ENCODE measurements at regions not wholly inside any gene's neighbourhood (a gene's known extent, or its start where the extent isn't known, plus 50 kb on each side); places are given as distances from the start of the nearest gene placed in this dataset.

DNA sequence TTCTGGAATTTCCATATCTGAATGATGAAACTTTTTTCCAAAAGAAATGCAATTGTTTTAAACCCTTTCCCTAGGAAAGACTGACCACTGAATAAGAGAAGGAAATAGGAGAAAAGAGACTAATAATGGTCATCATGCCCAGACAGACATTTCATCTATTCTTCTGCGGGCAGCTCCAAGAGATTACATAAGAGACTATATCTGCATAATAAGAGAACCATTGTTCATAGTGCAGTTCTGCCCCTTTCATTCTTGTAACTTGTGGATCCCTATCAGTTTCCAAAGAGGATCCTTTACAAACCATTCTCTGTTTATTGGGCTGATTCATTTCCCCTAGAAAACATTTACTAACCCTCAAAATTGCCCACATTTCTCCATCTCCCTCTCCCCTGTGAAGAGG lies 197.8 kb downstream of the FSCB start:
- Mint-ChIP-seq H3K4me3 (no peak overlapping the region), H3K27me3 (ENCODE audit: low read depth, poor library complexity) (no peaks in the 10 kb centered on the region)
- no peak for DNase-seq

DNA sequence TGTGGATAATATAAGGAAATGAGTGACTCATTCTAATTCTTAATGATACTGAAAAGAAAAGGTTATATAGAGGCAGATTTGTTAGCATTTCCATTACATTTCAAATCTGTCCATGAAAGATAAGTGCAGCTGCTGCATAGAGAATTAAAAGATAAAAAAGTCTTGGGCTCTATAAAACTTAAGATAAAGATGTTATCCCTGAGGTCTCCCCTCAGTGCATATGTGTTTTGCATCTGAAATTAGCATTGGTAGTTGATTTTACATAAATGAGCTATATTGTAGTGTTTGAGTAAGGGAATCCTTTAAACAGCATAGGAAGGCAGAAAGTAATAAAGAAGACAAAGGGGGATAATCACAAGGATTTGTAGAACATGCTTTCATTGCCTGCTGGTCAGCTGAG lies 206.2 kb downstream of the FSCB start:
- Mint-ChIP-seq H3K4me3 (no peak overlapping the region), H3K4me1 (peaks cover 4% of the 10 kb centered on the region), H3K36me3 (ENCODE audit: low read depth) (no peaks in the 10 kb centered on the region), H3K9me3 (peaks cover 18% of the 10 kb centered on the region), H3K27ac (no peak overlapping the region), H3K27me3 (ENCODE audit: low read depth, poor library complexity) (no peaks in the 10 kb centered on the region)
- TF ChIP-seq, protein P1, sequence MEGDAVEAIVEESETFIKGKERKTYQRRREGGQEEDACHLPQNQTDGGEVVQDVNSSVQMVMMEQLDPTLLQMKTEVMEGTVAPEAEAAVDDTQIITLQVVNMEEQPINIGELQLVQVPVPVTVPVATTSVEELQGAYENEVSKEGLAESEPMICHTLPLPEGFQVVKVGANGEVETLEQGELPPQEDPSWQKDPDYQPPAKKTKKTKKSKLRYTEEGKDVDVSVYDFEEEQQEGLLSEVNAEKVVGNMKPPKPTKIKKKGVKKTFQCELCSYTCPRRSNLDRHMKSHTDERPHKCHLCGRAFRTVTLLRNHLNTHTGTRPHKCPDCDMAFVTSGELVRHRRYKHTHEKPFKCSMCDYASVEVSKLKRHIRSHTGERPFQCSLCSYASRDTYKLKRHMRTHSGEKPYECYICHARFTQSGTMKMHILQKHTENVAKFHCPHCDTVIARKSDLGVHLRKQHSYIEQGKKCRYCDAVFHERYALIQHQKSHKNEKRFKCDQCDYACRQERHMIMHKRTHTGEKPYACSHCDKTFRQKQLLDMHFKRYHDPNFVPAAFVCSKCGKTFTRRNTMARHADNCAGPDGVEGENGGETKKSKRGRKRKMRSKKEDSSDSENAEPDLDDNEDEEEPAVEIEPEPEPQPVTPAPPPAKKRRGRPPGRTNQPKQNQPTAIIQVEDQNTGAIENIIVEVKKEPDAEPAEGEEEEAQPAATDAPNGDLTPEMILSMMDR (IDR thresholded peaks at IDR 0.05): no peak
- no peak for DNase-seq

More for the DNA sequence above, 197.8 kb downstream of the FSCB start:
- no peaks in the 10 kb centered on the region for H3K36me3 Mint-ChIP-seq (ENCODE audit: low read depth)
- H3K4me1 Mint-ChIP-seq: no peaks in the 10 kb centered on the region
- TF ChIP-seq, protein P1 (IDR thresholded peaks at IDR 0.05): no peak
- no peak overlapping the region for H3K27ac Mint-ChIP-seq
- no peaks in the 10 kb centered on the region for H3K9me3 Mint-ChIP-seq

DNA sequence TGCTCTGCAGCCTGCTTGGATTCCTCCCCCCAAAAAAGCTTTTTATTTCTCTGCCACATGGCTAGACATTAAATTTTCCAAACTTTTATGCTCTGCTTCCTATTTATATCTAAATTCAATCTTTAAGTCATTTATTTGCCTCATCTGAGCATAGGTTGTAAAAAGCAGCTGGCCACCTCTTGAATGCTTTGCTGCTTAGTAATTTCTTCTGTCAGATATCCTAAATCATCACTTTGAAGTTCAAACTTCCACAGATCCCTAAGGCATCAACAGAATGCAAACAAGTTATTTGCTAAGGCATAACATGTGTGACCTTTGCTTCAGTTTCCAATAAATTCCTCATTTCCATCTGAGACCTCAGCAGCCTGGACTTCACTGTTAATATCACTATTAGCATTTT lies 209.6 kb downstream of the FSCB start:
- TF ChIP-seq, protein P1 (IDR thresholded peaks at IDR 0.05): no peak
- DNase-seq: no peak
- no peak overlapping the region for H3K27ac Mint-ChIP-seq
- H3K36me3 Mint-ChIP-seq (ENCODE audit: low read depth): no peaks in the 10 kb centered on the region
- H3K4me3 Mint-ChIP-seq: no peak overlapping the region
- no peaks in the 10 kb centered on the region for H3K27me3 Mint-ChIP-seq (ENCODE audit: low read depth, poor library complexity)
- peaks cover 4% of the 10 kb centered on the region for H3K4me1 Mint-ChIP-seq
- peaks cover 19% of the 10 kb centered on the region for H3K9me3 Mint-ChIP-seq

DNA sequence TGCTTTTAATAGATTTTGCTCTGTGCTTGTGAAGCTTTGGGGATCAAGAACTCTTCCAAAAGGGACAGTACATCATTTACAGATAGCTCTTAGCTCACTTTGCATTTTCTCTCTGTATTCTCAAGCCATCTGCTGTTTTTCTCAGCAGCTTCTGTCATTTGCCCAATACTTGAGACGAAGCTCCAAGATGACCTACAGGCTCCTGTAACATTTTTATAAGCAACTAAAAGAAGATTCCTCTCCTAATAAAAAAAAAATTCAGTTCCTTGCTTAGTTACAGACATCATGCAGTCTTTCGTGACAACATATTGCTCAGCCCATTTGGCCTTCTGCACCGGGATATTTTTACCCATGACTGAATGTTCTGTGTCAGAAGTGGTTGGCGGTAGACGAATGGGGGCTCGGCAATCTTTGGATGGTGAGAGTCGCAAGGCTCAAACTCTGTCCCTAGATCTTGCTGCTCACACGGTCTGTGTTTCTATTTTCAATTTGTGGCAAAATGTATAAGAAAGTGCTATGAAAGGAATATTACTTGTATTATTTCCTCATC lies 215.6 kb downstream of the FSCB start:
- H3K27me3 Mint-ChIP-seq (ENCODE audit: low read depth, poor library complexity): no peaks in the 10 kb centered on the region
- H3K9me3 Mint-ChIP-seq: peaks cover 7% of the 10 kb centered on the region
- TF ChIP-seq, protein P1 (IDR thresholded peaks at IDR 0.05): no peak
- H3K4me1 Mint-ChIP-seq: no peaks in the 10 kb centered on the region
- H3K36me3 Mint-ChIP-seq (ENCODE audit: low read depth): no peaks in the 10 kb centered on the region
- no peak overlapping the region for H3K27ac Mint-ChIP-seq
- no peak for DNase-seq
- no peak overlapping the region for H3K4me3 Mint-ChIP-seq

DNA sequence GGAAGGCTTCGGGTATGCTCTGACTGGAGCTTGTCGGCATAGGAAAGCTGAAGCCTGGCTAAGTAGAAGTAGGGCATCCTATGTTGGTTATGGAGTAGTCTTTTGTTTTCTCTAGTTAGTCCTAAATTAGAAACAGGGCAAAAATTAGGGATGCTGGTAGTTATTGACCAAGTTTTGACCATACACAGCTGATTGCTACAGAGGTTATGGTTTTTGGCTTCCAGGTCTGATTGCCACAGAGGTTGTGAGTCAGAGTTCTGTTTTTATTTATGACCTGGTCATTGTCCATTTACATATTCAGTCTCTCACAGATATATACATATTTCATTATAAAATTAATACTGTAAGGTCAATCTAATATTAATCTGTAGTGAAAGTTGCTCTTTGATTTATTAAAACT lies 219.2 kb downstream of the FSCB start:
- no peaks in the 10 kb centered on the region for H3K36me3 Mint-ChIP-seq (ENCODE audit: low read depth)
- H3K4me1 Mint-ChIP-seq: no peaks in the 10 kb centered on the region
- no peak overlapping the region for H3K27ac Mint-ChIP-seq
- no peak for DNase-seq
- H3K4me3 Mint-ChIP-seq: no peak overlapping the region
- no peaks in the 10 kb centered on the region for H3K9me3 Mint-ChIP-seq
- H3K27me3 Mint-ChIP-seq (ENCODE audit: low read depth, poor library complexity): no peaks in the 10 kb centered on the region
- TF ChIP-seq, protein P1 (IDR thresholded peaks at IDR 0.05): no peak

DNA sequence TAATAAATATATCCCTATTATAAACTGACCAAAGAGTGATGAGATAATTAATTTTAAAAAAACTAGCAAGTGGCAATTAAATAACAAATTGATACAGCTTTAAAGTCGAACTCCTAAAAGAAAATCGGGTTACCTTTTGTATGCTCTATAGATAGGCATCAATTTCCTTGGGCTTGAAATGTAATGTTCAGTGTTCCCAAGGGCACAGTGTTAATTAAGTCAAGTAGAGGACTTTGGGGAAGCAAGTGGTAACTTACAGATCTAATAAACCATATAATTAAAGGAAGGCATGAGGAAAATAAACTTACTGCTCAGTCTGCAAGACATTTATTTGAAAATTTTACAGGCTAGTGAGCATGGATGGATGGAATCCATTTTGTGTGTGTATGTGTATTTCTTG lies 220.9 kb downstream of the FSCB start:
- H3K27ac Mint-ChIP-seq: no peak overlapping the region
- no peaks in the 10 kb centered on the region for H3K4me1 Mint-ChIP-seq
- no peaks in the 10 kb centered on the region for H3K9me3 Mint-ChIP-seq
- TF ChIP-seq, protein P1 (IDR thresholded peaks at IDR 0.05): no peak
- no peak overlapping the region for H3K4me3 Mint-ChIP-seq
- no peaks in the 10 kb centered on the region for H3K27me3 Mint-ChIP-seq (ENCODE audit: low read depth, poor library complexity)
- DNase-seq: no peak
- no peaks in the 10 kb centered on the region for H3K36me3 Mint-ChIP-seq (ENCODE audit: low read depth)

Measured in nephron progenitor cell (in vitro differentiated cells).